Transverse colon (tissue), 4 donors: ENCODE measurements at regions not wholly inside any gene's neighbourhood (a gene's known extent, or its start where the extent isn't known, plus 50 kb on each side); places are given as distances from the start of the nearest gene placed in this dataset.

Experiments used
- CTCF ChIP-seq, 5 experiments: fragments of 200-600 bp in 3 of 5; fragments of 450-650 bp in 2 of 5; sonication (generic) in 3 of 5; IDR thresholded peaks; 1 replicate in 2 of 5; 2 replicates in 3 of 5; pipeline ENCODE4 v1.5.1; 2016 to 2017; ENCODE audit warnings: antibody characterized with exemption in 5 of 5, inconsistent platforms in 3 of 5, mild to moderate bottlenecking in 2 of 5, moderate library complexity in 1 of 5
- EP300 ChIP-seq: sonication (generic); formaldehyde crosslinking; IDR thresholded peaks from one replicate; pipeline ENCODE4 v1.6.1; 2017; ENCODE audit warnings: antibody characterized with exemption, low read depth
- POLR2A ChIP-seq: fragments of 450-650 bp; IDR thresholded peaks from one replicate; pipeline ENCODE4 v1.6.1; 2016; ENCODE audit warnings: antibody characterized with exemption, mild to moderate bottlenecking, moderate library complexity
- POLR2AphosphoS5 ChIP-seq, 3 donors: sonication (generic); formaldehyde crosslinking; IDR thresholded peaks; one replicate each; pipeline ENCODE4 v1.6.1; 2016; ENCODE audit warnings: antibody characterized with exemption in 3 of 3

GRCh38 chrY:7182591-7182990 lies 271.0 kb upstream of the AMELY start:
- TF ChIP-seq CTCF (IDR thresholded peaks at IDR 0.05) = no peak
- no peak for TF ChIP-seq POLR2A
- no peak for TF ChIP-seq EP300
- no peak for TF ChIP-seq POLR2AphosphoS5 (IDR thresholded peaks at IDR 0.05)
